ENCODE measurements at regions not wholly inside any gene's neighbourhood (a gene's known extent, or its start where the extent isn't known, plus 50 kb on each side); places are given as distances from the start of the nearest gene placed in this dataset.

DNA sequence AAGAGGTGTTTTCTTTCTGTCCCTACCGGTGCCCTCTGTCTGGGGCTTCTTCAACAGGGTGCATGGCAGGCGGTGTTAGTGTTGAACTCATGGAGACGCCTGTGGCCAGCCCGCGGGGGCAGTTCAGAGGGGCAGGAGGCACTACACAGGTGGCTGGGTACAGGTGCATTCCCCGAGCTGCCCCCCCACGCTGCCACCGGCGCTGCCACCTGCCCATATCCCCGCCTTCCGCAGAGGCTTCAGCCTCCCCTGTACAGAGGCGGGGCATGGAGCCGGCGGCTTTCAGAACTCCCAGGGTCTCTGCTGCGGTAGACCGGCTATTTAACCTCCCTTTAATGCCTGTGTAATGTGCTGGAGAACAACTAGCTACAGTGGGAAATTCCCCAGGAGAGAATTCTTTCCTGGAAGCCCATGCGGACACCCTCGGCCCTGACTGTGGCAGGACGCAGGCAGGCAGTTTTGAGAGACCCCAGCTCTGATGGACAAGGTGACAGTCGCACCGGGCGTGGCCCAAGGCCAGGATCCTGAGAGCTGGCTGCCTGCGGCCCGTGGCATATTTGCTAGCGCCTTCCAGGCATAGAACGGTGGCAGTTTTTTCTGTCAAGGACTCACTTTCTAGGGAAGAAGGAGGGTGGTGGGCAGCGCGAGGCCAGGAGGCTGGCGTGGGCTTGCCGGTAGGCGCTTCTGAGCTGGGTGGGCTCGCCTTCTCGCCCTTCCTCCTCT, 53.7 kb upstream of the ZNF32 start:
- no peak for DNase-seq

- no peak for DNase-seq
These were observed 52.6 kb upstream of the ZNF32 start for GRCh38 chr10:43701295-43701694.

- no peak for DNase-seq
These were observed 51.6 kb upstream of the ZNF32 start for GRCh38 chr10:43700306-43700705.

- DNase-seq, result no peak
These were observed 50.8 kb upstream of the ZNF32 start for GRCh38 chr10:43699516-43699915.
